ENCODE measurements at regions not wholly inside any gene's neighbourhood (a gene's known extent, or its start where the extent isn't known, plus 50 kb on each side); places are given as distances from the start of the nearest gene placed in this dataset.
"Not testable (repeated sequence)": the region's sequence is repeated elsewhere in the genome, so short reads cannot be mapped to it uniquely, and the experiment has no call there.

DNA sequence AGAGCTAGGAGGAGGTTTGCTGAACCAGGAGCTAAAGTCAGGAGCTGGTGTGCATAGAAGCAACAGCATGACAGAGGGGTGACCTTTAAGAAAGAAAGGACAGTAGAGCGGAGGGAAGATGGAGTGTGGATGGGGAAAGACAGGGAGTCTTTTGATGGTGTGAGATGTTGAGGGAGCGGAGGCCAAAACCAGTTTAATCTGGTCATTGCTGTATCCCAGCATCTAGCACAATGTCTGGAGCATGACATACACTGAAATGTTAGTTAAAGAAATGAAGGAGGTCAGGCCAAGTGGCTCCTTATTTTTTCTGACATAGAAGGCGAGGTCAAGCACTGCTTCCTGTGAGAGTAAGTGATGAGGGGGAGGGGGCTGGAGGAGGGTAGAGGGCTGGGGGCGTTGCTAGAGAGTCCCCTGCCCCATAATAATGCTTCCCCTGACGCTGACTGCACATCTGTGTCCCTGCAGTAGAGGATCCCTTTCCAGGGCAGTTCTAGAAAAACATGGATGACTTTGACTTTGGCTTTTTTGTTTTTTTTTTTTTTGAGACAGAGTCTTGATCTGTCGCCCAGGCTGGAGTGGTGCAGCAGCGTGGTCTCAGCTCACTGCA is 70.2 kb downstream of the ZNF467 start:
- 84% methylated on average over 7 of the region's 7 CpGs for WGBS (ENCODE audit: insufficient coverage)
- Mint-ChIP-seq H3K27ac (no peak overlapping the region), H3K27me3 (ENCODE audit: low read depth in 2 of 2) (peaks cover 14 to 31% of the 10 kb centered on the region in 2 donors), H3K9me3 (peaks cover under 1 to 1% of the 10 kb centered on the region in 2 donors), H3K4me1 (no peaks in the 10 kb centered on the region), H3K4me3 (no peak overlapping the region), H3K36me3 (peaks cover 5% of the 10 kb centered on the region)
- peaks cover 5% of the 10 kb centered on the region for H3K9me3 ChIP-seq (ENCODE audit: control insufficient read depth, insufficient read depth, low read length)
- peaks cover 5% of the 10 kb centered on the region for H3K27me3 ChIP-seq (ENCODE audit: control insufficient read depth, insufficient read depth, low read length)
- intact Hi-C loops (cut with micrococcal nuclease), result no loop called here
- H3K4me1 ChIP-seq (ENCODE audit: control insufficient read depth, insufficient read depth, low read length), result no peaks in the 10 kb centered on the region
- DNase-seq (no peak), ATAC-seq (no peak)
- no peak overlapping the region for H3K4me3 ChIP-seq (ENCODE audit: low read length)
- H3K27ac ChIP-seq (ENCODE audit: low read length), result no peak overlapping the region
- H3K36me3 ChIP-seq (ENCODE audit: control insufficient read depth, insufficient read depth, low read length), result no peaks in the 10 kb centered on the region
- TF ChIP-seq, protein P1, sequence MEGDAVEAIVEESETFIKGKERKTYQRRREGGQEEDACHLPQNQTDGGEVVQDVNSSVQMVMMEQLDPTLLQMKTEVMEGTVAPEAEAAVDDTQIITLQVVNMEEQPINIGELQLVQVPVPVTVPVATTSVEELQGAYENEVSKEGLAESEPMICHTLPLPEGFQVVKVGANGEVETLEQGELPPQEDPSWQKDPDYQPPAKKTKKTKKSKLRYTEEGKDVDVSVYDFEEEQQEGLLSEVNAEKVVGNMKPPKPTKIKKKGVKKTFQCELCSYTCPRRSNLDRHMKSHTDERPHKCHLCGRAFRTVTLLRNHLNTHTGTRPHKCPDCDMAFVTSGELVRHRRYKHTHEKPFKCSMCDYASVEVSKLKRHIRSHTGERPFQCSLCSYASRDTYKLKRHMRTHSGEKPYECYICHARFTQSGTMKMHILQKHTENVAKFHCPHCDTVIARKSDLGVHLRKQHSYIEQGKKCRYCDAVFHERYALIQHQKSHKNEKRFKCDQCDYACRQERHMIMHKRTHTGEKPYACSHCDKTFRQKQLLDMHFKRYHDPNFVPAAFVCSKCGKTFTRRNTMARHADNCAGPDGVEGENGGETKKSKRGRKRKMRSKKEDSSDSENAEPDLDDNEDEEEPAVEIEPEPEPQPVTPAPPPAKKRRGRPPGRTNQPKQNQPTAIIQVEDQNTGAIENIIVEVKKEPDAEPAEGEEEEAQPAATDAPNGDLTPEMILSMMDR (IDR thresholded peaks at IDR 0.05), result no peak

- Histone ChIP-seq H3K27me3 (ENCODE audit: control insufficient read depth, insufficient read depth, low read length) (peaks cover 3% of the 10 kb centered on the region), H3K36me3 (ENCODE audit: control insufficient read depth, insufficient read depth, low read length) (no peaks in the 10 kb centered on the region), H3K4me3 (ENCODE audit: low read length) (no peak overlapping the region), H3K27ac (ENCODE audit: low read length) (no peak overlapping the region), H3K4me1 (ENCODE audit: control insufficient read depth, insufficient read depth, low read length) (no peaks in the 10 kb centered on the region), H3K9me3 (ENCODE audit: control insufficient read depth, insufficient read depth, low read length) (peaks cover 5% of the 10 kb centered on the region)
- TF ChIP-seq, protein P1 (IDR thresholded peaks at IDR 0.05), result no peak
- Mint-ChIP-seq H3K36me3 (peaks cover 9% of the 10 kb centered on the region), H3K4me1 (no peaks in the 10 kb centered on the region), H3K9me3 (peaks cover 2 to 5% of the 10 kb centered on the region in 2 donors), H3K27me3 (ENCODE audit: low read depth in 2 of 2) (peaks cover 8 to 30% of the 10 kb centered on the region in 2 donors), H3K27ac (no peak overlapping the region), H3K4me3 (no peak overlapping the region)
- intact Hi-C loops (cut with micrococcal nuclease), result no loop called here
- no peak for ATAC-seq
- no peak for DNase-seq
- 93% methylated on average over 14 of the region's 14 CpGs for WGBS (ENCODE audit: insufficient coverage)
These were observed 71.7 kb downstream of the ZNF467 start for GRCh38 chr7:149701495-149702240.

DNA sequence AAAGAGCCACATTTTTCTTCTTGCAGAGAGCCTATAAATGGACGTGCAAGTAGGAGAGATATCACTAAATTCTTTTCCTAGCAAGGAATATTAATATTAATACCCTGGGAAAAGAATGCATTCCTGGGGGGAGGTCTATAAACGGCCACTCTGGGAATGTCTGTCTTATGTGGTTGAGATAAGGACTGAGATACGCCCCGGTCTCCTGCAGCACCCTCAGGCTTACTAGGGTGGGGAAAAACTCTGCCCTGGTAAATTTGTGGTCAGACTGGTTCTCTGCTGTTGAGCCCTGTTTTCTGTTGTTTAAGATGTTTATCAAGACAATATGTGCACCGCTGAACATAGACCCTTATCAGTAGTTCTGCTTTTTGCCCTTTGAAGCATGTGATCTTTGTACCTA is 75.6 kb downstream of the ZNF467 start:
- ATAC-seq; DNase-seq; H3K4me3 ChIP-seq (ENCODE audit: low read length); H3K9me3 Mint-ChIP-seq; H3K27ac Mint-ChIP-seq; H3K4me1 Mint-ChIP-seq; H3K27ac ChIP-seq (ENCODE audit: low read length); H3K4me3 Mint-ChIP-seq; H3K36me3 Mint-ChIP-seq; H3K4me1 ChIP-seq (ENCODE audit: control insufficient read depth, insufficient read depth, low read length); intact Hi-C loops (cut with micrococcal nuclease); H3K9me3 ChIP-seq (ENCODE audit: control insufficient read depth, insufficient read depth, low read length); H3K36me3 ChIP-seq (ENCODE audit: control insufficient read depth, insufficient read depth, low read length): not testable (repeated sequence)
- 73% methylated on average over 3 of the region's 5 CpGs for WGBS (ENCODE audit: insufficient coverage)
- H3K27me3 Mint-ChIP-seq (ENCODE audit: low read depth in 2 of 2), result peaks cover 23 to 57% of the 10 kb centered on the region in 2 donors
- H3K27me3 ChIP-seq (ENCODE audit: control insufficient read depth, insufficient read depth, low read length), result peaks cover 11% of the 10 kb centered on the region

GRCh38 chr7:149696280-149696679 is 77.1 kb downstream of the ZNF467 start:
- H3K4me1 ChIP-seq (ENCODE audit: control insufficient read depth, insufficient read depth, low read length), result no peaks in the 10 kb centered on the region
- Mint-ChIP-seq H3K9me3 (peaks cover 2 to 5% of the 10 kb centered on the region in 2 donors), H3K4me3 (no peak overlapping the region), H3K27me3 (ENCODE audit: low read depth in 2 of 2) (peaks cover 27 to 70% of the 10 kb centered on the region in 2 donors), H3K4me1 (no peaks in the 10 kb centered on the region), H3K36me3 (peaks cover 9% of the 10 kb centered on the region), H3K27ac (no peak overlapping the region)
- no peak for DNase-seq
- peaks cover 3% of the 10 kb centered on the region for H3K9me3 ChIP-seq (ENCODE audit: control insufficient read depth, insufficient read depth, low read length)
- H3K27ac ChIP-seq (ENCODE audit: low read length), result no peak overlapping the region
- H3K4me3 ChIP-seq (ENCODE audit: low read length), result no peak overlapping the region
- H3K36me3 ChIP-seq (ENCODE audit: control insufficient read depth, insufficient read depth, low read length), result no peaks in the 10 kb centered on the region
- ATAC-seq, result no peak
- TF ChIP-seq, protein P1 (IDR thresholded peaks at IDR 0.05), result no peak
- H3K27me3 ChIP-seq (ENCODE audit: control insufficient read depth, insufficient read depth, low read length), result peaks cover 15% of the 10 kb centered on the region
- 78% methylated on average over 3 of the region's 3 CpGs for WGBS (ENCODE audit: insufficient coverage)
- intact Hi-C loops (cut with micrococcal nuclease), result no loop called here

Data from natural killer cell (primary cell).